Glutamatergic neuron (in vitro differentiated cells): ENCODE measurements at regions not wholly inside any gene's neighbourhood (a gene's known extent, or its start where the extent isn't known, plus 50 kb on each side); places are given as distances from the start of the nearest gene placed in this dataset.

Experiments
- DNase-seq: peaks from one replicate; pipeline ENCODE4 v3.0.0; 2022
- H3K27ac Mint-ChIP-seq: one replicate; pipeline ENCODE4 v1.8.0; 2020; ENCODE audit warnings: mild to moderate bottlenecking, mixed read lengths, inconsistent platforms; ENCODE audit not compliant: unreplicated experiment
- H3K27me3 Mint-ChIP-seq: one replicate; pipeline ENCODE4 v1.8.0; 2020; ENCODE audit warnings: mild to moderate bottlenecking, moderate library complexity, mixed read lengths, inconsistent platforms; ENCODE audit not compliant: unreplicated experiment
- H3K36me3 Mint-ChIP-seq: one replicate; pipeline ENCODE4 v1.8.0; 2020; ENCODE audit warnings: mild to moderate bottlenecking, mixed read lengths, inconsistent platforms; ENCODE audit not compliant: unreplicated experiment
- H3K4me1 Mint-ChIP-seq: one replicate; pipeline ENCODE4 v1.8.0; 2020; ENCODE audit warnings: mild to moderate bottlenecking, low read depth, mixed read lengths, inconsistent platforms; ENCODE audit not compliant: unreplicated experiment
- H3K4me3 Mint-ChIP-seq: one replicate; pipeline ENCODE4 v1.8.0; 2020; ENCODE audit warnings: mild to moderate bottlenecking, mixed read lengths, inconsistent platforms; ENCODE audit not compliant: unreplicated experiment
- H3K9me3 Mint-ChIP-seq: one replicate; pipeline ENCODE4 v1.8.0; 2020; ENCODE audit warnings: mild to moderate bottlenecking, moderate library complexity, mixed read lengths, inconsistent platforms; ENCODE audit not compliant: unreplicated experiment
- CTCF ChIP-seq: fragments of 200-600 bp; sonication (generic); IDR thresholded peaks from one replicate; pipeline ENCODE4 v1.5.0; 2021; ENCODE audit not compliant: partially characterized antibody, unreplicated experiment

- no peak overlapping the region for H3K27ac Mint-ChIP-seq
- no peaks in the 10 kb centered on the region for H3K4me1 Mint-ChIP-seq
- TF ChIP-seq CTCF, result no peak
- H3K27me3 Mint-ChIP-seq, result no peaks in the 10 kb centered on the region
- H3K4me3 Mint-ChIP-seq, result no peak overlapping the region
- no peaks in the 10 kb centered on the region for H3K9me3 Mint-ChIP-seq
- peaks cover 5% of the 10 kb centered on the region for H3K36me3 Mint-ChIP-seq
- DNase-seq, result no peak
Measured at GRCh38 chr3:31356941-31357340, 175.8 kb upstream of the STT3B start.

- no peaks in the 10 kb centered on the region for H3K27me3 Mint-ChIP-seq
- no peaks in the 10 kb centered on the region for H3K9me3 Mint-ChIP-seq
- peaks cover 5% of the 10 kb centered on the region for H3K36me3 Mint-ChIP-seq
- H3K4me1 Mint-ChIP-seq, result no peaks in the 10 kb centered on the region
- no peak overlapping the region for H3K27ac Mint-ChIP-seq
- DNase-seq, result no peak
- TF ChIP-seq CTCF, result no peak
- no peak overlapping the region for H3K4me3 Mint-ChIP-seq
Measured at GRCh38 chr3:31357451-31357850, 175.3 kb upstream of the STT3B start.

GRCh38 chr3:31358473-31359070 lies 174.2 kb upstream of the STT3B start:
- DNase-seq, result no peak
- no peak overlapping the region for H3K27ac Mint-ChIP-seq
- H3K36me3 Mint-ChIP-seq, result peaks cover 5% of the 10 kb centered on the region
- TF ChIP-seq CTCF, result no peak
- peaks cover 2% of the 10 kb centered on the region for H3K27me3 Mint-ChIP-seq
- H3K4me1 Mint-ChIP-seq, result no peaks in the 10 kb centered on the region
- no peaks in the 10 kb centered on the region for H3K9me3 Mint-ChIP-seq
- no peak overlapping the region for H3K4me3 Mint-ChIP-seq

GRCh38 chr3:31361371-31362273 lies 171.1 kb upstream of the STT3B start:
- no peak for TF ChIP-seq CTCF
- Mint-ChIP-seq H3K27ac (no peak overlapping the region), H3K4me3 (no peak overlapping the region), H3K4me1 (no peaks in the 10 kb centered on the region), H3K36me3 (no peaks in the 10 kb centered on the region), H3K9me3 (no peaks in the 10 kb centered on the region), H3K27me3 (peaks cover 2% of the 10 kb centered on the region)
- no peak for DNase-seq

- no peak for TF ChIP-seq CTCF
- Mint-ChIP-seq H3K9me3 (peaks cover 2% of the 10 kb centered on the region), H3K27ac (no peak overlapping the region), H3K27me3 (peaks cover 2% of the 10 kb centered on the region), H3K36me3 (no peaks in the 10 kb centered on the region), H3K4me1 (no peaks in the 10 kb centered on the region), H3K4me3 (no peak overlapping the region)
- DNase-seq, result no peak
Measured at GRCh38 chr3:31364188-31364587, 168.5 kb upstream of the STT3B start.
